Activated T-cell treated with anti-CD3 and anti-CD28 coated beads for 24 hours (primary cell): ENCODE measurements at regions not wholly inside any gene's neighbourhood (a gene's known extent, or its start where the extent isn't known, plus 50 kb on each side); places are given as distances from the start of the nearest gene placed in this dataset.
"Not testable (repeated sequence)": the region's sequence is repeated elsewhere in the genome, so short reads cannot be mapped to it uniquely, and the experiment has no call there.

Source experiments
- DNase-seq: peaks from one replicate; pipeline ENCODE4 v3.0.0-alpha.2; 2020; ENCODE audit warnings: low read depth

GRCh38 chrX:71822314-71822713, 59.2 kb downstream of the CXorf49B start:
- not testable (repeated sequence) for DNase-seq

- DNase-seq: no peak
Measured at GRCh38 chrX:71823391-71824057, 60.4 kb downstream of the CXorf49B start.

DNA sequence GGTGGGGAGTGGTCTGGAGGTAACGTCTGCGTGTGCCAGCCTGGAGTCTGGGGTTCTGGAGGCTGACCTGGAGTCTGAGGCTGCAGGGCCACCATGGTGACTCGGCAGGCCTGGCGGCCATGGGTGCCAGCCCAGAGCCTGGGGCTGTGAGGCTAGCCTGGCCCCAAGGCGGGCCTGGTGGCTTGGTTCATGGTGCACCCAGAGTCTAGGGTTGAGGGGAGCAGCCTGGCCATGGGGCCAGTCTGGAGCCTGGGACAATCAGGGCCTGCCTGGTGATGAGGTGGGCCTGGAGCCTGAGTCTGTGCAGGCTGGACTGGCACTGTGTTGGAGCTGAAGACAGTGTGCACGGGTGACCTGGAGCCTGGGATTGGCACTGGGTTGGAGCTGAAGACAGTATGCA, 64.9 kb downstream of the CXorf49B start:
- DNase-seq: no peak

- not testable (repeated sequence) for DNase-seq
Measured at GRCh38 chrX:71838092-71838491, 72.6 kb upstream of the NHSL2 start.

DNA sequence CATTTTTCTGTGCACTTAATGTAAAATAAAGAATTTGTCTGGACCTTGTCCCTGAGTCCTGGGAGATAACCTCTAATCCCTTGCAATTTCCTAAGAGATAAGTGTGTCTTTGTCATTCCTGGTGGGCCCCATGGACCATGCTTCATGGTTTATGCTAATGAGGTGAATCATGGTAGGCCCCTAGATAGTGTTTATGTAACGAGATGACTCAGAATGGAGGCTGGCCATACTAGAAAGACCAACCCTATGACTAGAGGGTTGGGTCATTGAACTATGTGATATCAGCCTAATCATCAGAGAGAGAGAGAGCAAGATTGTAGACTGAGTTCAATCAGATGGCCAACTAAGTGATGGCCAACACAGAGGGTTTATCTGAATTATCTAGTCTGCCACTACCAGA, 64.2 kb upstream of the NHSL2 start:
- no peak for DNase-seq

- no peak for DNase-seq
Measured at GRCh38 chrX:71852182-71852581, 58.5 kb upstream of the NHSL2 start.

GRCh38 chrX:71859637-71860036, 51.0 kb upstream of the NHSL2 start:
- DNase-seq: peak; percentile 16
